ENCODE measurements at regions not wholly inside any gene's neighbourhood (a gene's known extent, or its start where the extent isn't known, plus 50 kb on each side); places are given as distances from the start of the nearest gene placed in this dataset.

DNA sequence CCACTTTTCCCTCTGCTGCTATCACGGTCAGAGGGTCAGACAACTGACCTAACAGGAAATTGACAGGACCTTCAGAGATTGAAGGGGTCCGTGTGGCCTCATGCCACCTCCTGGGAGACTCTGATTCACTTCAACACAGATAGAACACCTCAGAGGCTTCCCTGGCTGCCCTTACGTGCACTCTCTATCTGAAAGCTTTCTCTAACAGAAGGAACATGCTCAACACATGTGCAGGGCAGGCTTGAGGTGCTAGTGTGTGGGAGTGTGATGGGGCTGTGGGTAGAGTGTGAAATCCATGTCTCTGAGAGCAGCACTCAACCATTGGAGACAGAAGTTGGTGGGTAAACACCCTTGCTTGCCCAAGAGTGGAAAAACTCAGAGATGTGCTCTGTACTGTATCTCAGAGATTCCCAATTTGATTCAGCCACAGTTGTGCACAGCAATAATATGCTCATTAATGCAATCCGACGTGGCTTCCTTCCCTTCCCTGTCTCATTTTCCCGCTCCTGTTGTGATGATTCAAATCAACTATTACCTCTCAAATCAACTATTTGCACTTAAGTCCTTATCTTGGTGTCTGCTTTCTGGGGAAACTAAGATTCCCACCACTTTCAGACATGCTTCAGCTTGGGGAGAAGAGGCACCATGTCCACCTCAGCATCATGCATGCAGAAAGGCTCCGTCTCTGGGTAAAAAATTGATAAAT is 62.0 kb upstream of the MAGEB2 start:
- TF ChIP-seq, protein P1, sequence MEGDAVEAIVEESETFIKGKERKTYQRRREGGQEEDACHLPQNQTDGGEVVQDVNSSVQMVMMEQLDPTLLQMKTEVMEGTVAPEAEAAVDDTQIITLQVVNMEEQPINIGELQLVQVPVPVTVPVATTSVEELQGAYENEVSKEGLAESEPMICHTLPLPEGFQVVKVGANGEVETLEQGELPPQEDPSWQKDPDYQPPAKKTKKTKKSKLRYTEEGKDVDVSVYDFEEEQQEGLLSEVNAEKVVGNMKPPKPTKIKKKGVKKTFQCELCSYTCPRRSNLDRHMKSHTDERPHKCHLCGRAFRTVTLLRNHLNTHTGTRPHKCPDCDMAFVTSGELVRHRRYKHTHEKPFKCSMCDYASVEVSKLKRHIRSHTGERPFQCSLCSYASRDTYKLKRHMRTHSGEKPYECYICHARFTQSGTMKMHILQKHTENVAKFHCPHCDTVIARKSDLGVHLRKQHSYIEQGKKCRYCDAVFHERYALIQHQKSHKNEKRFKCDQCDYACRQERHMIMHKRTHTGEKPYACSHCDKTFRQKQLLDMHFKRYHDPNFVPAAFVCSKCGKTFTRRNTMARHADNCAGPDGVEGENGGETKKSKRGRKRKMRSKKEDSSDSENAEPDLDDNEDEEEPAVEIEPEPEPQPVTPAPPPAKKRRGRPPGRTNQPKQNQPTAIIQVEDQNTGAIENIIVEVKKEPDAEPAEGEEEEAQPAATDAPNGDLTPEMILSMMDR (IDR thresholded peaks at IDR 0.05): no peak
- no peak for TF ChIP-seq EZH2 (IDR thresholded peaks at IDR 0.05; ENCODE audit: borderline replicate concordance, insufficient read depth, low read depth, low read length, poor library complexity, severe bottlenecking)

All from B cell (primary cell).